Ascending aorta (tissue), 2 donors: ENCODE measurements at regions not wholly inside any gene's neighbourhood (a gene's known extent, or its start where the extent isn't known, plus 50 kb on each side); places are given as distances from the start of the nearest gene placed in this dataset.

Experiments used
- DNase-seq, 2 donors: peaks; one replicate each; pipeline ENCODE4 v3.0.0-alpha.2; 2019; ENCODE audit warnings: low spot score in 2 of 2
- H3K27ac ChIP-seq, 2 donors: fragments of 200-600 bp; sonication (generic); one replicate each; pipeline ENCODE4 v1.5.1; 2016 to 2017; ENCODE audit warnings: mild to moderate bottlenecking in 1 of 2
- H3K27me3 ChIP-seq: fragments of 200-600 bp; sonication (generic); one replicate; pipeline ENCODE4 v1.5.1; 2017
- H3K36me3 ChIP-seq, 2 donors: fragments of 200-600 bp; sonication (generic); one replicate each; pipeline ENCODE4 v1.5.1; 2016
- H3K4me1 ChIP-seq, 2 donors: fragments of 200-600 bp; sonication (generic); one replicate each; pipeline ENCODE4 v1.5.1; 2016 to 2017; ENCODE audit warnings: mild to moderate bottlenecking in 1 of 2
- H3K4me3 ChIP-seq, 2 donors: fragments of 200-600 bp; sonication (generic); one replicate each; pipeline ENCODE4 v1.5.1; 2016 to 2017; ENCODE audit warnings: mild to moderate bottlenecking in 1 of 2
- H3K9me3 ChIP-seq, 2 donors: fragments of 200-600 bp; sonication (generic); one replicate each; pipeline ENCODE4 v1.5.1; 2016
- intact Hi-C: fragments of 100-400 bp; cut with DNase I; formaldehyde crosslinking; loops from one replicate; pipeline ENCODE4 v1.15.1; 2023
- TF ChIP-seq, protein P1 (sequence below), 3 experiments: fragments of 200-600 bp in 2 of 3; fragments of 450-650 bp in 1 of 3; sonication (generic) in 2 of 3; IDR thresholded peaks; one replicate each; pipeline ENCODE4 v1.5.1; 2016 to 2019; ENCODE audit warnings: antibody characterized with exemption in 3 of 3, mild to moderate bottlenecking in 1 of 3, moderate library complexity in 1 of 3

DNA sequence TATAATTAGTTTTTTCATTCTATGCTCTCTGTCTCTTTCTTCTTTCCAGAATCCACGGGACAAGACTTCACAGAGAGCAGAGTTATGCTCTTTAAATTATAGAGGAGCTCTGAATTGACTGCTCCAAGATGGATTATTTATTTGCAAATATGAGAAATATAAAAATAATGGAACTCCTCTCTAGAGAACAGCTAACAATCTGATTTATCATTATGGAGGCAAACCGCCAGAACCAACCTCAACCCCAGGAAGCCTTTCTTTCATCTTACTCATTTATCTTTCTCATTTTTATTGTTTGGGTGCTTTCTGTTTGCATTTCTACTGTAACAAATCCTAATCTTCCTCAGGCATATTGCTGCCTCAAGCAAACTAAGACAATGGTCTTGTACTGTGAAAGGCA, 216.5 kb downstream of the C12orf50 start:
- H3K36me3 ChIP-seq = no peaks in the 10 kb centered on the region
- TF ChIP-seq, protein P1, sequence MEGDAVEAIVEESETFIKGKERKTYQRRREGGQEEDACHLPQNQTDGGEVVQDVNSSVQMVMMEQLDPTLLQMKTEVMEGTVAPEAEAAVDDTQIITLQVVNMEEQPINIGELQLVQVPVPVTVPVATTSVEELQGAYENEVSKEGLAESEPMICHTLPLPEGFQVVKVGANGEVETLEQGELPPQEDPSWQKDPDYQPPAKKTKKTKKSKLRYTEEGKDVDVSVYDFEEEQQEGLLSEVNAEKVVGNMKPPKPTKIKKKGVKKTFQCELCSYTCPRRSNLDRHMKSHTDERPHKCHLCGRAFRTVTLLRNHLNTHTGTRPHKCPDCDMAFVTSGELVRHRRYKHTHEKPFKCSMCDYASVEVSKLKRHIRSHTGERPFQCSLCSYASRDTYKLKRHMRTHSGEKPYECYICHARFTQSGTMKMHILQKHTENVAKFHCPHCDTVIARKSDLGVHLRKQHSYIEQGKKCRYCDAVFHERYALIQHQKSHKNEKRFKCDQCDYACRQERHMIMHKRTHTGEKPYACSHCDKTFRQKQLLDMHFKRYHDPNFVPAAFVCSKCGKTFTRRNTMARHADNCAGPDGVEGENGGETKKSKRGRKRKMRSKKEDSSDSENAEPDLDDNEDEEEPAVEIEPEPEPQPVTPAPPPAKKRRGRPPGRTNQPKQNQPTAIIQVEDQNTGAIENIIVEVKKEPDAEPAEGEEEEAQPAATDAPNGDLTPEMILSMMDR (IDR thresholded peaks at IDR 0.05) = no peak
- no peaks in the 10 kb centered on the region for H3K9me3 ChIP-seq
- H3K4me1 ChIP-seq = peaks cover 0 to 7% of the 10 kb centered on the region in 2 donors
- no peak overlapping the region for H3K4me3 ChIP-seq
- peak overlapping the region in 1 of 2 donors; percentile 27 for H3K27ac ChIP-seq
- H3K27me3 ChIP-seq = no peaks in the 10 kb centered on the region
- intact Hi-C loops = no loop called here
- DNase-seq = no peak

DNA sequence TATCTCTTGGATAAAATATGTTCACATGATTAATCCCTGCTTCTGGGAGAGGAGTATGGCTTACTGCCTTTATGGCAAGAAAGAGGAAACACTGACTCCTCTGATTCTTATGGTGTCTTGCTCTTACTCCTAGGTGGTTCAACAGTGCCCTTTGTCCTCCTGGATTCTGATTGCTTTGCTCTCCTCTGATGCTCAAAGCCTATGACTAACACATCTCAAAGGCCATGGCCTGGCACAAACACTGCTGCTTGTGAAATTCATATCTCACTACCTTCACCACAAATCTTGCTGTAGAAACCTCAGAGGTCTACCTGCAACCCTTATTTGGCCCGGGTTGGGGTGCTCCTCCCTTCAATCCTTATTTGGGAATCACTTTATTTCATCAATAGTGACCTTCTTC, 217.2 kb downstream of the C12orf50 start:
- H3K4me1 ChIP-seq = peaks cover 0 to 7% of the 10 kb centered on the region in 2 donors
- H3K4me3 ChIP-seq = no peak overlapping the region
- no peaks in the 10 kb centered on the region for H3K27me3 ChIP-seq
- H3K9me3 ChIP-seq = no peaks in the 10 kb centered on the region
- no peak for DNase-seq
- H3K36me3 ChIP-seq = no peaks in the 10 kb centered on the region
- intact Hi-C loops = no loop called here
- TF ChIP-seq, protein P1 (IDR thresholded peaks at IDR 0.05) = no peak
- H3K27ac ChIP-seq = no peak overlapping the region

DNA sequence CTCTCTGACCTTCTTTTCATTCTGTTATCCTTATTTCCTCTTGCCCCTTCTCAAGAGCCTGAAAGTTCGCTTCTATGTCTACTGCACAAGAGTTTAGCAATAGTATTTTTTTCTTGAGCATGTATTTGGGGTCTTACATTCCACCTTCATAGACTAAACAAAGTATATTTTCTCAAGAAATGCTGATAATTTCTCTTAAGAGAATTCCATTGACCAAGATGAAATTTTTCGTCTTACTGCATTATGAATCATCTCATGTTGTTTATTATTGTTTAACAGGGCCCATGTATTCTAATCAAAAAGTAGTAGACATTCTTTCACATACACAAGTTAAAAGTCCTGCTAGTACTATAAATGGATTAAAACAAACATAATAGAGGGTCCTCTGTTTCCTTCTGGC, 219.3 kb downstream of the C12orf50 start:
- no peaks in the 10 kb centered on the region for H3K36me3 ChIP-seq
- TF ChIP-seq, protein P1 (IDR thresholded peaks at IDR 0.05) = no peak
- H3K9me3 ChIP-seq = no peaks in the 10 kb centered on the region
- H3K27ac ChIP-seq = no peak overlapping the region
- intact Hi-C loops = no loop called here
- H3K27me3 ChIP-seq = no peaks in the 10 kb centered on the region
- DNase-seq = no peak
- peaks cover 0 to 7% of the 10 kb centered on the region in 2 donors for H3K4me1 ChIP-seq
- no peak overlapping the region for H3K4me3 ChIP-seq

DNA sequence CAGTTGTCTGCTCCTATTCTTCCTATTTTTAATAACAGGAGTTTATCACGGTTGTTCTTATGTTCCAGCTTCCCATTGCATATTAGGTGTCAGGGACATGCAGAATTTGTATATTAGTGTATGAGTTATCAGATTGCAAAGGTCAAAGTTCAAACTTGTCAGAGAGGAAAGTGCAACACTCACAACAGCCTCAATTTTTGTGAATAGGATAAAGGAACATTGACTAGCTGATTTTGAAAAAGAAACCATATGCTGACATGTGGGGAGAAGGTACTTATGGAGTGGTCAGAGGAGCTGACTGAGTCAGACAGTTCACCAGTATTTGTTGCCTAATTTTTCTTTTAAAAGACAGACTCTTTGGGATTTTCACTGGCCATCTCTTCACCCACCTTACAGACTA, 222.1 kb downstream of the C12orf50 start:
- Histone ChIP-seq H3K4me3 (no peak overlapping the region), H3K27ac (no peak overlapping the region), H3K36me3 (no peaks in the 10 kb centered on the region), H3K9me3 (no peaks in the 10 kb centered on the region), H3K27me3 (no peaks in the 10 kb centered on the region), H3K4me1 (peaks cover 0 to 2% of the 10 kb centered on the region in 2 donors)
- intact Hi-C loops = no loop called here
- TF ChIP-seq, protein P1 (IDR thresholded peaks at IDR 0.05) = no peak
- DNase-seq = no peak

DNA sequence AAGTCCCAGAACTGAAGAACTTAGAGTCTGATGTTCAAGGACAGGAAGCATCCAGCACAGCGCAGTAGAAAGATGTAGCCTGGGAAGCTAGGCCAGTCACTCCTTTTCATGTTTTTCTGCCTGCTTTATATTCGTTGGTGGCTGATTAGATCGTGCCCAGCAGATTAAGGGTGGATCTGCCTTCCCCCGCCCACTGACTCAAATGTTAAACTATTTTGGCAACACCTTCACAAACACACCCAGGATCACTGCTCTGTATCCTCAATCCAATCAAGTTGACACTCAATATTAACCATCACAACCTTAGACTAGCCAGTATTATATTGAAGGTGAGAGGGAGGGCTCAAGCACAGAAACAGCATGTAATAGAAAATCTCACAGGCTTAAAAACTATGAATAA, 222.9 kb downstream of the C12orf50 start:
- H3K36me3 ChIP-seq = no peaks in the 10 kb centered on the region
- TF ChIP-seq, protein P1 (IDR thresholded peaks at IDR 0.05) = no peak

DNA sequence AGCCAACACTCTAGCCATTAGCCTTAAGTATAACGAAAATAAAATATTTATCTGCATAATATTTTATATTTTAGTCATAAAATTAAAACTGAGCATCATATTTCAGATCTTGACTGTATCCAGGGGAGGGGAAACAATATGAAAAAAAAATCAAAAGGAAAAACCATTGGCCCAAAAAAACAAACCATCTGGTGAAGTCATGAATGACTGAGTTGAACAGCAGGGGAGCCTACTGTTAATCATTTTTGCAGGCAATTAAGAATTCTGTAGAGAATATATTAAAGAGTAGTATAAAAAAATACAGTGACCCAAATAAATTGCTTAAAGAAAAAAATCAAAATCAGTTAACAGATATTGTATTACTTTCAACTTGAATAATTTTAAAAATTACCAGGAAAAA, 224.8 kb downstream of the C12orf50 start:
- Histone ChIP-seq H3K27me3 (no peaks in the 10 kb centered on the region), H3K4me3 (no peak overlapping the region), H3K27ac (no peak overlapping the region), H3K4me1 (peaks cover 0 to 9% of the 10 kb centered on the region in 2 donors), H3K36me3 (no peaks in the 10 kb centered on the region), H3K9me3 (no peaks in the 10 kb centered on the region)
- intact Hi-C loops = no loop called here
- TF ChIP-seq, protein P1 (IDR thresholded peaks at IDR 0.05) = no peak
- no peak for DNase-seq

More for the DNA sequence above, 222.9 kb downstream of the C12orf50 start:
- H3K27ac ChIP-seq = peak overlapping the region in 1 of 2 donors; percentile 19
- no peaks in the 10 kb centered on the region for H3K27me3 ChIP-seq
- no peak overlapping the region for H3K4me3 ChIP-seq
- peaks cover 0 to 2% of the 10 kb centered on the region in 2 donors for H3K4me1 ChIP-seq
- intact Hi-C loops = no loop called here
- no peak for DNase-seq
- no peaks in the 10 kb centered on the region for H3K9me3 ChIP-seq
